B cell (primary cell): ENCODE measurements at regions not wholly inside any gene's neighbourhood (a gene's known extent, or its start where the extent isn't known, plus 50 kb on each side); places are given as distances from the start of the nearest gene placed in this dataset.

Source experiments
- ATAC-seq: fragments of 200-7000 bp; cut with Tn5 transposase; one replicate; pipeline ENCODE4 v1.10.0; 2021; ENCODE audit warnings: low read depth, mild to moderate bottlenecking, moderate number of reproducible peaks, moderate library complexity
- CTCF ChIA-PET: fragments of 350-600 bp; sonication (Branson Sonifier 250); formaldehyde crosslinking; loops from one replicate; lab custom pipeline; 2021; ENCODE audit warnings: antibody characterized with exemption, inconsistent platforms; lab: Charles Lee
- POLR2A ChIA-PET: fragments of 350-600 bp; sonication (Branson Sonifier 250); formaldehyde crosslinking; loops from one replicate; lab custom pipeline; 2021; ENCODE audit warnings: antibody characterized with exemption; lab: Charles Lee
- DNase-seq: peaks from one replicate; pipeline ENCODE4 v3.0.0; 2013
- H2AFZ ChIP-seq: 2 replicates; pipeline ENCODE4 v1.6.1; 2012; ENCODE audit warnings: mild to moderate bottlenecking, low read depth, low read length; ENCODE audit not compliant: insufficient read depth, poor library complexity, severe bottlenecking
- H3K27ac ChIP-seq, 2 donors: 1 replicate in 1 of 2; 2 replicates in 1 of 2; pipeline ENCODE4 v1.5.1; 2012 to 2013; ENCODE audit warnings: low read length in 2 of 2, mild to moderate bottlenecking in 2 of 2, moderate library complexity in 1 of 2
- H3K27me3 ChIP-seq, 4 experiments: fragments of 200-600 bp in 1 of 4; sonication (generic) in 1 of 4; replicated peaks in 1 of 4; 1 replicate in 2 of 4; 2 replicates in 2 of 4; pipeline versions ENCODE4 v1.6.1 to v1.7.0; 2013 to 2016; ENCODE audit warnings: low read length in 3 of 4, mild to moderate bottlenecking in 2 of 4, mixed read lengths in 1 of 4, moderate library complexity in 1 of 4; ENCODE audit not compliant: insufficient read depth in 4 of 4, control insufficient read depth in 3 of 4; ENCODE audit errors: control extremely low read depth in 1 of 4
- H3K36me3 ChIP-seq, 2 experiments: replicated peaks in 1 of 2; 1 replicate in 1 of 2; 2 replicates in 1 of 2; pipeline versions ENCODE4 v1.6.1 to v1.7.1; 2013; ENCODE audit warnings: low read length in 1 of 2; ENCODE audit not compliant: insufficient read depth in 2 of 2, control insufficient read depth in 1 of 2; ENCODE audit errors: control extremely low read depth in 1 of 2, extremely low read depth in 1 of 2
- H3K4me1 ChIP-seq, 2 donors: fragments of 200-600 bp in 1 of 2; sonication (generic) in 1 of 2; 1 replicate in 1 of 2; 2 replicates in 1 of 2; pipeline versions ENCODE4 v1.5.1 to v1.6.1; 2013 to 2017; ENCODE audit warnings: low read length in 2 of 2; ENCODE audit not compliant: control insufficient read depth in 2 of 2, insufficient read depth in 2 of 2
- H3K4me2 ChIP-seq: replicated peaks from 2 replicates; pipeline ENCODE3; 2012; ENCODE audit warnings: mild to moderate bottlenecking, low read depth, low read length; ENCODE audit not compliant: poor library complexity, severe bottlenecking
- H3K4me3 ChIP-seq, 5 experiments: fragments of 200-600 bp in 1 of 5; sonication (generic) in 1 of 5; 1 replicate in 3 of 5; 2 replicates in 2 of 5; pipeline versions ENCODE4 v1.5.1 to v1.7.0; 2011 to 2016; ENCODE audit warnings: low read length in 4 of 5, mild to moderate bottlenecking in 4 of 5, low read depth in 2 of 5, control low read depth in 1 of 5, moderate library complexity in 1 of 5; ENCODE audit not compliant: insufficient read depth in 1 of 5; ENCODE audit errors: control extremely low read depth in 1 of 5, extremely low read depth in 1 of 5
- H3K79me2 ChIP-seq: fragments of 200-600 bp; sonication (generic); one replicate; pipeline ENCODE4 v1.6.0; 2016; ENCODE audit warnings: low read length; ENCODE audit not compliant: control insufficient read depth, insufficient read depth
- H3K9ac ChIP-seq: fragments of 200-600 bp; sonication (generic); 2 replicates; pipeline ENCODE4 v1.6.1; 2017; ENCODE audit warnings: mild to moderate bottlenecking, low read length, moderate library complexity
- H3K9me3 ChIP-seq, 3 donors: one replicate each; pipeline versions ENCODE4 v1.6.1 to v1.7.1; 2013; ENCODE audit warnings: low read length in 2 of 3; ENCODE audit not compliant: control insufficient read depth in 2 of 3, insufficient read depth in 1 of 3; ENCODE audit errors: control extremely low read depth in 1 of 3
- H4K20me1 ChIP-seq: 2 replicates; pipeline ENCODE4 v1.6.0; 2012; ENCODE audit warnings: mild to moderate bottlenecking, low read length; ENCODE audit not compliant: insufficient read depth, control insufficient read depth, poor library complexity, severe bottlenecking
- H3K27ac Mint-ChIP-seq: one replicate; pipeline ENCODE4 v1.8.0; 2021; ENCODE audit warnings: mixed read lengths
- H3K27me3 Mint-ChIP-seq: one replicate; pipeline ENCODE4 v1.8.0; 2021; ENCODE audit warnings: mixed read lengths
- H3K4me1 Mint-ChIP-seq: one replicate; pipeline ENCODE4 v1.8.0; 2021; ENCODE audit warnings: mixed read lengths
- H3K4me3 Mint-ChIP-seq: one replicate; pipeline ENCODE4 v1.8.0; 2021; ENCODE audit warnings: mixed read lengths
- H3K9me3 Mint-ChIP-seq: one replicate; pipeline ENCODE4 v1.8.0; 2022; ENCODE audit warnings: mixed read lengths; ENCODE audit not compliant: insufficient read depth
- CTCF ChIP-seq: fragments of 200-600 bp; IDR thresholded peaks from one replicate; pipeline ENCODE4 v1.8.0; 2022; ENCODE audit warnings: antibody characterized with exemption, mild to moderate bottlenecking
- EZH2 ChIP-seq: IDR thresholded peaks from 2 replicates; pipeline ENCODE4 v1.6.1; 2012; ENCODE audit warnings: borderline replicate concordance, low read depth, mild to moderate bottlenecking, moderate library complexity, low read length; ENCODE audit not compliant: insufficient read depth, poor library complexity, severe bottlenecking
- WGBS: methylation state at CpG from one replicate; pipeline ENCODE4 v1.1.5; 2013; ENCODE audit warnings: missing lambda C conversion rate; ENCODE audit not compliant: insufficient coverage; 5-methylcytosine and 5-hydroxymethylcytosine counted together
- intact Hi-C: fragments of 100-400 bp; cut with micrococcal nuclease; formaldehyde crosslinking; loops from one replicate; pipeline ENCODE4 v1.10.0; 2022

GRCh38 chr2:8028981-8029380, 652.9 kb upstream of the ID2 start:
- Histone ChIP-seq H3K4me1 (no peaks in the 10 kb centered on the region), H3K4me2 (no peak overlapping the region), H3K4me3 (no peak overlapping the region), H3K9ac (no peak overlapping the region), H3K27me3 (no peaks in the 10 kb centered on the region), H2AFZ (no peak overlapping the region), H3K79me2 (no peaks in the 10 kb centered on the region), H3K9me3 (peaks cover 0 to 4% (median 0%) of the 10 kb centered on the region in 3 donors), H3K36me3 (no peaks in the 10 kb centered on the region), H4K20me1 (no peaks in the 10 kb centered on the region), H3K27ac (no peak overlapping the region)
- Mint-ChIP-seq H3K27me3 (peaks cover 28% of the 10 kb centered on the region), H3K4me1 (no peaks in the 10 kb centered on the region), H3K27ac (no peak overlapping the region), H3K4me3 (no peak overlapping the region), H3K9me3 (no peaks in the 10 kb centered on the region)
- WGBS = 85% methylated on average over 5 of the region's 5 CpGs
- ChIA-PET POLR2A (no interaction called here), CTCF (no interaction called here)
- TF ChIP-seq CTCF = no peak
- TF ChIP-seq EZH2 = no peak
- no peak for DNase-seq
- intact Hi-C loops = no loop called here
- no peak for ATAC-seq

- TF ChIP-seq CTCF (no peak), EZH2 (no peak)
- H3K4me3 ChIP-seq = no peak overlapping the region
- H3K4me3 Mint-ChIP-seq = no peak overlapping the region
- no peaks in the 10 kb centered on the region for H3K4me1 ChIP-seq
- no peaks in the 10 kb centered on the region for H3K9me3 Mint-ChIP-seq
- no peak overlapping the region for H3K9ac ChIP-seq
- no peaks in the 10 kb centered on the region for H3K27me3 ChIP-seq
- ChIA-PET POLR2A (no interaction called here), CTCF (no interaction called here)
- WGBS = 77% methylated on average over 6 of the region's 8 CpGs
- no peaks in the 10 kb centered on the region for H3K4me1 Mint-ChIP-seq
- H3K4me2 ChIP-seq = no peak overlapping the region
- H3K9me3 ChIP-seq = no peaks in the 10 kb centered on the region
- intact Hi-C loops = no loop called here
- DNase-seq (no peak), ATAC-seq (no peak)
- peaks cover 22% of the 10 kb centered on the region for H3K27me3 Mint-ChIP-seq
- no peaks in the 10 kb centered on the region for H3K79me2 ChIP-seq
- no peak overlapping the region for H2AFZ ChIP-seq
- H3K27ac ChIP-seq = no peak overlapping the region
- no peaks in the 10 kb centered on the region for H3K36me3 ChIP-seq
- no peaks in the 10 kb centered on the region for H4K20me1 ChIP-seq
- no peak overlapping the region for H3K27ac Mint-ChIP-seq
Measured at GRCh38 chr2:8030573-8031303, 651.1 kb upstream of the ID2 start.
